PC-3 (cell line): ENCODE measurements at regions not wholly inside any gene's neighbourhood (a gene's known extent, or its start where the extent isn't known, plus 50 kb on each side); places are given as distances from the start of the nearest gene placed in this dataset.

Source experiments
- CTCF ChIP-seq: fragments of 300-600 bp; sonication (generic); conservative IDR thresholded peaks from 2 replicates; pipeline ENCODE4 v1.5.1; 2017; ENCODE audit warnings: antibody characterized with exemption, low read depth, mild to moderate bottlenecking, low read length
- EZH2 ChIP-seq: fragments of 300-600 bp; sonication (generic); IDR thresholded peaks from one replicate; pipeline ENCODE4 v1.6.1; 2017; ENCODE audit warnings: antibody characterized with exemption, mild to moderate bottlenecking, low read length; ENCODE audit not compliant: unreplicated experiment

GRCh38 chr11:110355011-110355744 lies 58.8 kb upstream of the RDX start:
- TF ChIP-seq CTCF (no peak), EZH2 (no peak)
